ENCODE measurements at regions not wholly inside any gene's neighbourhood (a gene's known extent, or its start where the extent isn't known, plus 50 kb on each side); places are given as distances from the start of the nearest gene placed in this dataset.

DNA sequence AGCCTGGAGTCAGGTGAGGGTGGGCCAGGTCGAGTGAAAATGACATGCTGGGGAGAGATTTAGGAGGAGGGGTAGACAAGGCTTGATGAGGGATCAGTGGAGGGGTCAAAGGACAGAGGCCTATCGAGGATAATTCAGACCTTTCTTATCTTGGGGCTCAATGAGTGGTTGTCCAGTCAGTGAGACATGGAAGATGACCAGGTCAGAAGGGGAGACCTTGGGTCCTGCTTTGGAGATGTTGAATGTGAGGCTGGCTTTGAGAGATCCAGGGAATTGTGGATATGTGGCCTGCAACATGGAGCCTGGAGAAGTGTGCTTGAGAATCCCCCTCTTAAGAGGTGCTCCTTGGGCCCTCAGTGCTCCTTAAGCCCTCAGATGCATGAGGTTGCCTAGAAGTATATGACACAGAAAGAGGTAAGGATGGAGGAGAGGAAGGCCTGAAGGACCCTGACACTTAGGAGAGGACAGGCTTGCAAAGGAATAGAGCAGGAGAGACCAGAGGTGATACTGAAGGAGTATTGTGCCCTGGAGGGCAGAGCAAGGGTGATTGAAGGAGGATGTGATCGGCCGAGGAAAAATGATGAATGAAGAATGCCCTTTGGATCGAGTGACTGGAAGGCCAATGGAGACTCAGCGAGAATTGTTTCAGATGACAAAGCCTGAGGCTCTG is 129.8 kb upstream of the GPR26 start (continued):
- no peak for TF ChIP-seq GTF2F1 (IDR thresholded peaks at IDR 0.05; ENCODE audit: borderline replicate concordance, low read depth, low read length)
- TF ChIP-seq SUZ12 (IDR thresholded peaks at IDR 0.05; ENCODE audit: low read length) = no peak
- TF ChIP-seq, protein P1, sequence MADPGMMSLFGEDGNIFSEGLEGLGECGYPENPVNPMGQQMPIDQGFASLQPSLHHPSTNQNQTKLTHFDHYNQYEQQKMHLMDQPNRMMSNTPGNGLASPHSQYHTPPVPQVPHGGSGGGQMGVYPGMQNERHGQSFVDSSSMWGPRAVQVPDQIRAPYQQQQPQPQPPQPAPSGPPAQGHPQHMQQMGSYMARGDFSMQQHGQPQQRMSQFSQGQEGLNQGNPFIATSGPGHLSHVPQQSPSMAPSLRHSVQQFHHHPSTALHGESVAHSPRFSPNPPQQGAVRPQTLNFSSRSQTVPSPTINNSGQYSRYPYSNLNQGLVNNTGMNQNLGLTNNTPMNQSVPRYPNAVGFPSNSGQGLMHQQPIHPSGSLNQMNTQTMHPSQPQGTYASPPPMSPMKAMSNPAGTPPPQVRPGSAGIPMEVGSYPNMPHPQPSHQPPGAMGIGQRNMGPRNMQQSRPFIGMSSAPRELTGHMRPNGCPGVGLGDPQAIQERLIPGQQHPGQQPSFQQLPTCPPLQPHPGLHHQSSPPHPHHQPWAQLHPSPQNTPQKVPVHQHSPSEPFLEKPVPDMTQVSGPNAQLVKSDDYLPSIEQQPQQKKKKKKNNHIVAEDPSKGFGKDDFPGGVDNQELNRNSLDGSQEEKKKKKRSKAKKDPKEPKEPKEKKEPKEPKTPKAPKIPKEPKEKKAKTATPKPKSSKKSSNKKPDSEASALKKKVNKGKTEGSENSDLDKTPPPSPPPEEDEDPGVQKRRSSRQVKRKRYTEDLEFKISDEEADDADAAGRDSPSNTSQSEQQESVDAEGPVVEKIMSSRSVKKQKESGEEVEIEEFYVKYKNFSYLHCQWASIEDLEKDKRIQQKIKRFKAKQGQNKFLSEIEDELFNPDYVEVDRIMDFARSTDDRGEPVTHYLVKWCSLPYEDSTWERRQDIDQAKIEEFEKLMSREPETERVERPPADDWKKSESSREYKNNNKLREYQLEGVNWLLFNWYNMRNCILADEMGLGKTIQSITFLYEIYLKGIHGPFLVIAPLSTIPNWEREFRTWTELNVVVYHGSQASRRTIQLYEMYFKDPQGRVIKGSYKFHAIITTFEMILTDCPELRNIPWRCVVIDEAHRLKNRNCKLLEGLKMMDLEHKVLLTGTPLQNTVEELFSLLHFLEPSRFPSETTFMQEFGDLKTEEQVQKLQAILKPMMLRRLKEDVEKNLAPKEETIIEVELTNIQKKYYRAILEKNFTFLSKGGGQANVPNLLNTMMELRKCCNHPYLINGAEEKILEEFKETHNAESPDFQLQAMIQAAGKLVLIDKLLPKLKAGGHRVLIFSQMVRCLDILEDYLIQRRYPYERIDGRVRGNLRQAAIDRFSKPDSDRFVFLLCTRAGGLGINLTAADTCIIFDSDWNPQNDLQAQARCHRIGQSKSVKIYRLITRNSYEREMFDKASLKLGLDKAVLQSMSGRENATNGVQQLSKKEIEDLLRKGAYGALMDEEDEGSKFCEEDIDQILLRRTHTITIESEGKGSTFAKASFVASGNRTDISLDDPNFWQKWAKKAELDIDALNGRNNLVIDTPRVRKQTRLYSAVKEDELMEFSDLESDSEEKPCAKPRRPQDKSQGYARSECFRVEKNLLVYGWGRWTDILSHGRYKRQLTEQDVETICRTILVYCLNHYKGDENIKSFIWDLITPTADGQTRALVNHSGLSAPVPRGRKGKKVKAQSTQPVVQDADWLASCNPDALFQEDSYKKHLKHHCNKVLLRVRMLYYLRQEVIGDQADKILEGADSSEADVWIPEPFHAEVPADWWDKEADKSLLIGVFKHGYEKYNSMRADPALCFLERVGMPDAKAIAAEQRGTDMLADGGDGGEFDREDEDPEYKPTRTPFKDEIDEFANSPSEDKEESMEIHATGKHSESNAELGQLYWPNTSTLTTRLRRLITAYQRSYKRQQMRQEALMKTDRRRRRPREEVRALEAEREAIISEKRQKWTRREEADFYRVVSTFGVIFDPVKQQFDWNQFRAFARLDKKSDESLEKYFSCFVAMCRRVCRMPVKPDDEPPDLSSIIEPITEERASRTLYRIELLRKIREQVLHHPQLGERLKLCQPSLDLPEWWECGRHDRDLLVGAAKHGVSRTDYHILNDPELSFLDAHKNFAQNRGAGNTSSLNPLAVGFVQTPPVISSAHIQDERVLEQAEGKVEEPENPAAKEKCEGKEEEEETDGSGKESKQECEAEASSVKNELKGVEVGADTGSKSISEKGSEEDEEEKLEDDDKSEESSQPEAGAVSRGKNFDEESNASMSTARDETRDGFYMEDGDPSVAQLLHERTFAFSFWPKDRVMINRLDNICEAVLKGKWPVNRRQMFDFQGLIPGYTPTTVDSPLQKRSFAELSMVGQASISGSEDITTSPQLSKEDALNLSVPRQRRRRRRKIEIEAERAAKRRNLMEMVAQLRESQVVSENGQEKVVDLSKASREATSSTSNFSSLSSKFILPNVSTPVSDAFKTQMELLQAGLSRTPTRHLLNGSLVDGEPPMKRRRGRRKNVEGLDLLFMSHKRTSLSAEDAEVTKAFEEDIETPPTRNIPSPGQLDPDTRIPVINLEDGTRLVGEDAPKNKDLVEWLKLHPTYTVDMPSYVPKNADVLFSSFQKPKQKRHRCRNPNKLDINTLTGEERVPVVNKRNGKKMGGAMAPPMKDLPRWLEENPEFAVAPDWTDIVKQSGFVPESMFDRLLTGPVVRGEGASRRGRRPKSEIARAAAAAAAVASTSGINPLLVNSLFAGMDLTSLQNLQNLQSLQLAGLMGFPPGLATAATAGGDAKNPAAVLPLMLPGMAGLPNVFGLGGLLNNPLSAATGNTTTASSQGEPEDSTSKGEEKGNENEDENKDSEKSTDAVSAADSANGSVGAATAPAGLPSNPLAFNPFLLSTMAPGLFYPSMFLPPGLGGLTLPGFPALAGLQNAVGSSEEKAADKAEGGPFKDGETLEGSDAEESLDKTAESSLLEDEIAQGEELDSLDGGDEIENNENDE (IDR thresholded peaks at IDR 0.05; ENCODE audit: insufficient replicate concordance, low read length) = no peak
- TF ChIP-seq TAF1 (IDR thresholded peaks at IDR 0.05; ENCODE audit: low read depth, low read length) = no peak
- no peak for TF ChIP-seq KDM5A (IDR thresholded peaks at IDR 0.05; ENCODE audit: low read length)
- TF ChIP-seq CBX5 (IDR thresholded peaks at IDR 0.05; ENCODE audit: low read depth, low read length) = no peak
- TF ChIP-seq PHF8 (conservative IDR thresholded peaks at IDR 0.05; ENCODE audit: low read depth, low read length) = no peak

Data from H1 (cell line).